NCI-H2029 treated with DMSO at 0.1 percent for 48 hours (cell line): ENCODE measurements at regions not wholly inside any gene's neighbourhood (a gene's known extent, or its start where the extent isn't known, plus 50 kb on each side); places are given as distances from the start of the nearest gene placed in this dataset.
"Not testable (repeated sequence)": the region's sequence is repeated elsewhere in the genome, so short reads cannot be mapped to it uniquely, and the experiment has no call there.

Source experiments
- DNase-seq: peaks from one replicate; lab custom pipeline; 2025; lab: John Stamatoyannopoulos, UW

GRCh38 chr13:50599046-50599445 is 244.4 kb downstream of the DLEU7 start:
- DNase-seq, result no peak

- DNase-seq, result no peak
These were observed 243.6 kb downstream of the DLEU7 start for GRCh38 chr13:50599927-50600326.

- DNase-seq, result no peak
These were observed 235.1 kb downstream of the DLEU7 start for GRCh38 chr13:50608370-50608769.

- DNase-seq, result no peak
These were observed 234.5 kb downstream of the DLEU7 start for GRCh38 chr13:50609011-50609410.

- DNase-seq, result no peak
These were observed 233.3 kb downstream of the DLEU7 start for GRCh38 chr13:50610238-50610637.

- DNase-seq, result no peak
These were observed 232.2 kb downstream of the DLEU7 start for GRCh38 chr13:50611117-50611781.

GRCh38 chr13:50612717-50613116 is 230.8 kb downstream of the DLEU7 start:
- DNase-seq, result no peak

- DNase-seq, result no peak
These were observed 230.1 kb downstream of the DLEU7 start for GRCh38 chr13:50613356-50613831.

- DNase-seq, result no peak
These were observed 228.3 kb downstream of the DLEU7 start for GRCh38 chr13:50615234-50615633.

- DNase-seq, result no peak
These were observed 227.4 kb downstream of the DLEU7 start for GRCh38 chr13:50616101-50616500.

- DNase-seq, result no peak
These were observed 226.3 kb downstream of the DLEU7 start for GRCh38 chr13:50617134-50617721.

GRCh38 chr13:50618206-50618605 is 225.3 kb downstream of the DLEU7 start:
- DNase-seq, result no peak

- no peak for DNase-seq
These were observed 217.4 kb downstream of the DLEU7 start for GRCh38 chr13:50626101-50626547.

- no peak for DNase-seq
These were observed 216.4 kb downstream of the DLEU7 start for GRCh38 chr13:50627111-50627510.

- not testable (repeated sequence) for DNase-seq
These were observed 215.0 kb downstream of the DLEU7 start for GRCh38 chr13:50628512-50628911.

GRCh38 chr13:50629497-50629896 is 214.0 kb downstream of the DLEU7 start:
- no peak for DNase-seq

- no peak for DNase-seq
These were observed 213.5 kb downstream of the DLEU7 start for GRCh38 chr13:50629966-50630365.

- DNase-seq, result no peak
These were observed 212.5 kb downstream of the DLEU7 start for GRCh38 chr13:50631041-50631440.

- DNase-seq, result no peak
These were observed 209.2 kb downstream of the DLEU7 start for GRCh38 chr13:50634339-50634738.

GRCh38 chr13:50635504-50635903 is 208.0 kb downstream of the DLEU7 start:
- DNase-seq, result no peak

- no peak for DNase-seq
These were observed 207.3 kb downstream of the DLEU7 start for GRCh38 chr13:50636007-50636704.

GRCh38 chr13:50643060-50643459 is 200.4 kb downstream of the DLEU7 start:
- DNase-seq, result no peak
